NCI-H2171 treated with DMSO at 0.1 percent for 48 hours (cell line): ENCODE measurements at regions not wholly inside any gene's neighbourhood (a gene's known extent, or its start where the extent isn't known, plus 50 kb on each side); places are given as distances from the start of the nearest gene placed in this dataset.
A peak's percentile ranks its signal among the peaks of the same experiment; 100 is the strongest.
"Not testable (repeated sequence)": the region's sequence is repeated elsewhere in the genome, so short reads cannot be mapped to it uniquely, and the experiment has no call there.

Experiments used
- DNase-seq: peaks from one replicate; lab custom pipeline; 2025; lab: John Stamatoyannopoulos, UW

DNA sequence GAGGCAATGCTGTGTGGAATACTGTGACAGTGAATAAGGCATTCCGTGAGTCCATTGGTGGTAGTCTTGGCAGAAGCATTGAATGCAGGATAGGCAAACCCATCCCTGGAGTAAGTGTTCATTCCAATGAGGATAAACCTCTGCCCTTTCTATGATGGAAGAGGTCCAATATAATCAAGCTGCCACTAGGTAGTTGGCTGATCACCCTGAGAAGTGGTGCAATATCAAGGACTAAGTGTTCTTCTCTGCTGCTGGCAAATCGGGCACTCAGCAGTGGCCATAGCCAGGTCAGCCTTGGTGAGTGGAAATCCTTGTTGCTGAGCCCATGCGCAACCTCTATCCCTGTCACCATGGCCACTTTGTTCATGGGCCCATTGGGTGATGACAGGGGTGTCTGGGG is 70.1 kb downstream of the FBXO4 start:
- DNase-seq, result no peak

DNA sequence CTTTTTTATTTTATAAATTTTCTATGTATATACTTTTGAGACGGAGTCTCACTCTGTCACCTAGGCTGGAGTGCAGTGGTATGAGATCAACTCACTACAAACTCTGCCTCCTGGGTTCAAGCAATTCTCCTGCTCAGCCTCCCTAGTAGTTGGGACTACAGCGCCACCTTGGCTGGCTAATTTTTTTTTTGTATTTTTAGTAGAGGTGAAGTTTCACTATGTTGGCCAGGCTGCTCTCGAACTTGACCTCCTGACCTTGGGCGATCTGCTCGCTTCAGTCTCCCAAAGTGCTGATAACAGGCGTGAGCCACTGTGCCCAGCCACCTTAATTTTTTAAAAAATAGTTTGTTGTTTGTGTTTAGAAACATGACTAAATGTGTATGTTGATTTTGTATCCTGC is 76.6 kb downstream of the FBXO4 start:
- no peak for DNase-seq

DNA sequence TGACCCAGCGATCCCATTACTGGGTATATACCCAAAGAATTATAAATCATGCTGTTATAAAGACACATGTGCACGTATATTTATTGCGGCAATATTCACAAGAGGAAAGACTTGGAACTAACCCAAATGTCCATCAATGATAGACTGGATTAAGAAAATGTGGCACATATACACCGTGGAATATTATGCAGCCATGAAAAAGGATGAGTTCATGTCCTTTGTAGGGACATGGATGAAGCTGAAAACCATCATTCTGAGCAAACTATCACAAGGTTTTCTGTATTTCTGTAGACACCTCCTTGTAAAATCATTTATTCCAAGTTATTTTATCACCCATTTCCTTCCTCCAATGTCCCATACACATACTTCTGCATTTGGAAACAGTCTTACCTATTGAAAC is 78.8 kb downstream of the FBXO4 start:
- not testable (repeated sequence) for DNase-seq

DNA sequence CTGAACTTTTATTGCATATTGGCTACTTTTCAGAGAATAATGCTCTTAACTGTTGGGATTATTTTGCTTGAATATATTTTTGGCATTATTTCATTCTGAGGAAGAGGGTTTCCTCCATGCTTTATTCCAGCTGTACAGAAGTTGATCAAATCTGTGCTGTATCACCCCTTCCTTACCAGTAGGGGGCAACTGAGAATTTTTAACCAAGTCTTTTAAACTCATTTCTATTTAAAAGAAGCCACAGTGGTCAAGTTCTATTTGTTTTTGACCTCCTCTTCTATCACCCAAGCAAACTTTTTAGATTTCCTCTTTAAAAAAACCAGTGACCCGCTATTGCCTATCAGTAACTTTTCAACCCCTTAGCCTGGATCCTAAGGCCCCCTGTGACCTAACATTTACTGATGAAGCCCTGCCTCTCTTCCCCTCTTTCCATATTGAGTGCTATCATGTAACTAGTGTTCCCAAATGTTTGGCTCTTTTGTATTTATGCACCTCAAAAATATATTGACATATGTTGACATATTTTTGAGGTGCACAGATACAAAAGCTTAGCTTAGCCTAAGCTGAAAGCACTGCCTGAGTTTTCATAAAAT is 80.6 kb downstream of the FBXO4 start:
- DNase-seq, result peak; percentile 21

DNA sequence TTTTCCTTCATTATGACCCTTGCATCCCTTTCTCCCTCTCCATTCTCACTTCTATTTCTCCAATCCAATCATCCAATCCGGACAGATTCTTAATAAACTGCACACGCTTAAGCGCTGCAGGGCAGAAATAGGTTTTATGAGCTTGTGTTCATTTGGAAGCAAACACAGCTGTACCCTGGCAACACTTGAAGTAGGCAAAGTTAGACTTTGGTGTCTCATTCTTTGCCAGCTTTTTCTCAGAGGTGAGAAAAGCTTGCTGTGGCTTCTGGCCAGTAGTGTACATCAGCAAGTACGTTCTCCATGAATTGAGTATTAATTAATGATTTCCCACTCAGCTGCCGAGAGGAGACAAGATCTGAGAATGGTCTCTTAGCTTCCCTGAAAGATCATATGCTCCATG is 88.5 kb downstream of the FBXO4 start:
- DNase-seq, result no peak

DNA sequence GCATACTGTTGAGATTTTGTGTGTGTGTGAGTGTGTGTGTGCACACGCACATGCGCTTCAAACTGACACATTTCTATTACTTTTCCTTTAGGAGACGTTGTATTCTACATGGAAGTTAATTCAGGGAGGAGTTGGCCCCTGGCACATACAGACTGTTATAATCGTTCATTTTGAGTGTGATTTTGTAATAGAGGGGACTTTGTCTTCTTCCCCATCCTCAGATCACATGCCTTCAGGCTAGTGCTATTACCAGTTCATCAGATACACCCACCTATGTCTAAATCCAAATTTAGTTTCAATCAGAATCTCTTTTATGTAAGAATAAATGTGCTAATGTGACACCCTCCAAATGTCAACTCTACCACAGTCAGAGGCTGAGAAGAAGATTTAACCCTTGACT is 90.2 kb downstream of the FBXO4 start:
- no peak for DNase-seq

DNA sequence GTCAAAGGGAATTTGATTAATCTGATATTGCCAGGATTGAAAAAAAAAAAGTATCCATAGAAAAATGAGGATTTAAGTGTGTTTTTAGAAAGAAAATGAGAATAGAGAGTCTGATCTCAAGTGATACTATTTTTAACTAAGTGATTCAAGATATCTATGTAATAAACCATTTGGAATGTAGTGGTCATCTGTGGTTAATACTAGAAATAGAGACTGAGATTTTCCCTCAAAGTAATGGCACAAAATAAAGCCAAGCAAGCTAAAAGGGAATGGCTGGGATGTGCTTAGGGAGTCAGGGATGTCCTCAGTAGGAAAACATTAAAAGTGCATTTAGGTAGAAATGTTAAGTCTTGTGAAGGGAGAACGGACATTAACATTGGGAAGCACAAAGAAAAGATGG is 90.6 kb downstream of the FBXO4 start:
- DNase-seq, result no peak

DNA sequence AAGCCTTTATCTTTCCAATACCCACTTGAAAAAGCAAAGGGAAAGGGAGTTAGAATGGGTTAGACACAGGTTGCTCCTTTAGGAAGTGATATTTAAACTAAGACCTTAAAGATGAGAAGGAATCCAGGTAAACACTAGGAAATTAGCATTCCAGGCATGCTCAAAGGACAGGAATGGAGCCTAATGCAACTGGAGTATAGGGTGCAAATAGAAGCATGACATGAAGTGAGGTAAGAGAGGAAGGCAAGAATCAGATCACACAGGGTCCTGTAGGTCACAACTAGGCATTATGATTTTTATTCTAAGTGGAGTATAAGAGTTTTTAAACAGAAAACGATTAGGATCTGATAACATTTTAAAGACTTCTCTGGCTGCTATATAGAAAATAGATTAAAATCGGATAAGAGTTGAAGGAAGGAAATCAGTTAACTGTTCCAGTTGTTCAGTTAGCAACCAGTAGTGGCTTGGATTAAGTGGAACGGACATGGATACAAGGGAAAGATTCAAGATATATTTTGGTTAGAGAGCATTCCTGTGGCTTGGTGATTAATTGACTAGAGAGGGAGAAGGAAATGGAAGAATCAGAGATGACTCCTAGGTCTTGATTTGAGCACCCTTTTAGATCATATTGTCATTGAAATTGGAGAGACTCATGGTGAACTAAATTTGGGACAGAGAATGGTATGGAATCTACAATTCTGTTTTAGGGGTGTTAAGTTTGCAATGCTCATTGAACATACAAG is 95.9 kb downstream of the FBXO4 start:
- no peak for DNase-seq

DNA sequence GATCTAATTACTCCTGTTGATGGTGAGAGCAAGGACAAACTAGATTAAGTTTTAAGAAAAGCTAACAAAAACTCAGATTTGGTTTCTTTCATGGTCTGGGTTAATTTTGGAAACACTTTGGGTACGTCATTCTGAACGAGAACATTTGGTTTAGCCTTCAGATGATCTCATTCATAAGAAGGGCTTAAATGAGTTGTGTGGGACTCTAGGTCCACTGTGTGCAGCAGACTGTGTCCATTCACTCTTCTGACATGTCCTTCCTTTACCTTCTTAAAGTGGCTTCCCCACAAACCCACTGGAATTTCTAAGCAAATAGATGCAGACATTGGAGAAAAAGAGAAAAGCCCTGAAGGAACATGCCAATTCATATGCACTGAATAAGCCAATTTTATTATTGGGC is 96.8 kb downstream of the FBXO4 start:
- DNase-seq, result no peak

DNA sequence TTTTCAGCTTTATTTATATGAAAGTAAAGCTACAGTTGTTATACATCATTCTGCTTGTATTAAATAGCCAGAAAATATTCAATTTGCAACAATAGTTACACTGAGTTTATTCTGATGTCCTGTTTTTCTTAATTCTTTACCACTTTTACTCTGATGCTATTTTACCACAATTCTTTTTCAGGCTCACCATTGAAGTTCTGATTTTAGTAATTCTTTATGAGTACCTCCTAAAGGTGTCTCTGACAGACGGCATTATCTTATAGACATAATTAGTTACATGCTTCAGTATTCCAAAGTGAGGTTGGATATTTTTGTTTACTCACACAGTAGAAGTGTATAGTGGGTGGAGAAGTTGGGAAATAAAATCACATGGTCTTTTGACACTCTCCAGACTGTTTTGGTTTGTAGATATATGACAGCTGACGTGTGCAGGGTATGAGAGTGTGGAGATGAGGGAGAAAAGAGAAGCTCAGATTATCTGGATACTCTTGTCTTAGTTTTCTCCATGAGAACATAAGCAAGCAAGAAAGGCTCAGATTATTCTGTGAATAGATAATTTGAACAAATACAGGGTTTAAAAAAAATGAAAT is 97.4 kb downstream of the FBXO4 start:
- no peak for DNase-seq

DNA sequence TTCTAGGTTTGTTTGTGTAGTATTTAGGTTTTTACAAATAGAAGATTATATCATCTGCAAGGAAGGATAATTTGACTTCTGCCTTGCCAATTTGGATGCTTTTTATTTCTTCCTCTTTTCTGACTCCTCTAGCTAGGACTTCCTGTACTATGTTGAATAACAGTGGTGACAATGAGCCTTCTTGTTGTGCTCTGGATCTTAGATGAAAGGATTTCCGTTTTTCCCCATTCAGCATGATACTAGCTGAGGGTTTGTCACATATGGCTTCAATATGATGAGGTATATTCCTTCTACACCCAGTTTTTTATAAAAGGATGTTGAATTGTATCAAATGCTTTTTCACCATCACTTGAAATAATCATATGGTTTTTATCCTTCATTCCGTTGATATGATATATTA is 101.4 kb downstream of the FBXO4 start:
- no peak for DNase-seq

DNA sequence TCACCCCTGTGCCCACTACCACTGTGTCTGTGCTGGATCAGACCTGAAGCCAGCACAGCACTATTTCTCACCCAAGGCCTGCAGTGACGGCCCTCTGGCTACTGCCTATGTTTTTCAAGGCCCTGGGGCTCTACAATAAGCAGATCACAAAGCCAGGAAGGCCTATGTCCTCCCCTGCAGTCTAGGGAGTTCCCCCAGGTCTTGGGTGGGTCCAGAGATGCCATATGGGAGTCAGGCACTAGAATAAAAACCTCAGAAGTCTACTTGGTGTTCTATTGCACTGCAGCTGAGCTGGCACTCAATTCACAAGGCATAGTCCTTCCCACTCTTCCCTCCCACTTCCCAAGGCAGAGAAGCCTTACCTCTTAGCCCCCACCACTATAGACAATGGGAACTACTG is 107.1 kb downstream of the FBXO4 start:
- no peak for DNase-seq

DNA sequence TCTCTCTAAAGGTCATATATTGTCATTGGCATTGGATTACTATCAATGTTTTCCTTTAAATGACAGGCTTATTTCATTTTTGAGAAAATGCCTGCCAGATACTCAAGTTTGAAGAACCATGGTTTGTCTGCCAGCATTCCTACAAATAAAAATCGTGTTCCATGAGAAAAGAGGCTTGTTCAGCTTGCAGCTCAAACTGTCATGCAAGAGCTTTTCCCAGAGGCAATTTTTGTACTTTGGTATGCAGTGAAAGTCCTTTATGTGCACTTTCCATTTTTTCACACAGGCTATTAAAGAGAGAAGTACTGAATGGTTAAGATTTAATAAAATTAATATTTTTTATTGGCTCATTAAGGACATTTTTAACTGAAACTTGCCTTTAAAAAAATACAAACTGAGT is 110.4 kb downstream of the FBXO4 start:
- DNase-seq, result no peak

DNA sequence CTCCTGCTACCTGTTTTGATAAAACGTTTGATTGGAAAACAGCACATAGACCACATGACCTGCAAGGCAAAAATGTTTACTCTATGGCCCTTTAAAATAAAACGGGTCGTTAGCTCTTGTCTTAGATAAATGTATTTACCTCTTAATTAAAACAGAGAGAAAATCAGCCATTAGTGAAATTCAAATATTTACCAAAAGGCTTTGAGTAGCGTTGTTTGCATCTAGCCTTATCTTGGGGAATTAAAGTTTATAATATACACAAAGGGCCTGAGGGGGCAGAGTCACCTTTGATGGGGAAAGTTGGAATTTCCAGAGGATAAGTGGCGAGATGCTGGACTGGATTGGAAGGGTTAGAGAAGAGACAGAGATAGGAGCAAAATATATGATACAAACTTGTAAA is 111.3 kb downstream of the FBXO4 start:
- DNase-seq, result no peak

DNA sequence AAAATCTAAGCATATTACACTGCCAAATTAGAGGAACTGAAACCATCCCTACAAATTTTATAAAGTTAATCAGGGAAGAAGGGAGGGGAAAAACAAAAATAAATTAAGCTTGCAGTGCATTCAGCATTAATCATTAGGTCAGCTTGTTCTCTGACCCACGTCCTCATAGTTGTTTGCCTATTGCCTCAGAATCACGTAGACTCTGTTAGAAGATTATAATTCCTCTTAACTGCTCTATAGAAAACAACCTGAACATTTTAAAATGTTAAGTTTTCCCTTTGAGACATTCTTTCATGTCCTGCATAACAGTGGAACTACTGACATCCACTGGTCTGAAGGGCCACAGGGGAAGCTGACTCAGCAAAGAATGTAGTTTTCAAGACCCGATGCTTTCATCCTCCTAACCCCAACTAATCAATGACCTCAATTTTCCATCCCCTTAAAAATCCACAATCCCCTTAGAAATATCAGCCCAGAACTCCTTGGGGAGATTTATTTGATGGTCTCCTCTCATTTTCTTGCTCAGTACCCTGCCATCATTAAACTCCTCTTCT is 112.4 kb downstream of the FBXO4 start:
- DNase-seq, result no peak

DNA sequence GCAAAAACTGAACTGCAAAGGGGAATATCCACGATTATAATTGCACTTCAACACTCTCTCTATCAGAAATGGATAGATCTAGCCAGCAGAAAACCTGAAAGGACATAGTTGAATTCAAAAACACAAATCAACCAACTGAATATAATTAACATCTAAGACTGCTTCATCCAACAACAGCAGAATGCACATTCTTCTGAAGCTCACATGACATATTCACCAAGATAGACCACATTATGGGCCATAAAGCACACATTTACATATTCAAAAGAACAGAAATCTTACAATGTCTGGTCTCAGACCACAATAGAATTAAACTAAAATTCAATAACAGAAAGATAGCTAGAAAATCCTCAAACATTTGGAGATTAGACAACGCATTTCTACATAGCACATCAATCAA is 118.3 kb downstream of the FBXO4 start:
- no peak for DNase-seq

DNA sequence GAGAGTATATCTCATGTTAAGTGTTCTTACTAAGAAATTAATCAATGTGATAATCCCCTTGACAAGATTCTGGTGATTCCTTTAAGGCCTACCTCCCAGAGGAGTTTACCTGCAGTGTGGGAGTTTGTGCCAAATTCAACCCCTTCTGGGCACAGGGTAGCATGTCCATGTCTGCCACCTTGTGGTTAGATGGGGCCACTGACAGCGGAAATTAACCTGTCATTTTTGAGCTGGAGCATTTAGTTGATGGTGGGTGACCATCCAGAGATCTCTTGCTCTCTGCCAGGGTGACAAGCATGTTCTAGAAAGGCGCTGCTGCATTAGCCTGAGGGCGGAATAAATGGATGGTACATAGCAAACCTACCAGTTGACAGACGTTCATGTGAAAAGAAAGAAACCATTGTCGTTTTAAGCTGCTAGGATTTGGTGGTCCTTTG is 132.2 kb downstream of the FBXO4 start:
- peak; percentile 38 for DNase-seq

DNA sequence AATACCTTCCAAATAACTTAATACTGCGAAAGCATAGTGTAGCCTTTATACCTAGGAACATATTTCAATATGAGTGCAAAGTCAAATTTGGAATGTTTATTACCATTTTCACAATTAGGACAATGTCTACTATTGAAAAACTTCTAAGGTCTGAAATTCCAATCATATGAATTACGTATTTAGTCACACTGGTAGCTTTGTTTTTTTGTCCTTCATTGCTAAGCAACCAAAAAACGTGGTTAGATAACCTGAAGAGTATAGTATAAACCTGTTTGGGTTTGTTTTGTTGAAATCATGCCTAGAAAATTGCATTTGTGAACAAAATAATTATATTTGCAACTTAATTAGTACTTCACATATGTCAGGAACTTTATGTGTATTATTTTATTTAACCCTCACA is 134.2 kb downstream of the FBXO4 start:
- no peak for DNase-seq

DNA sequence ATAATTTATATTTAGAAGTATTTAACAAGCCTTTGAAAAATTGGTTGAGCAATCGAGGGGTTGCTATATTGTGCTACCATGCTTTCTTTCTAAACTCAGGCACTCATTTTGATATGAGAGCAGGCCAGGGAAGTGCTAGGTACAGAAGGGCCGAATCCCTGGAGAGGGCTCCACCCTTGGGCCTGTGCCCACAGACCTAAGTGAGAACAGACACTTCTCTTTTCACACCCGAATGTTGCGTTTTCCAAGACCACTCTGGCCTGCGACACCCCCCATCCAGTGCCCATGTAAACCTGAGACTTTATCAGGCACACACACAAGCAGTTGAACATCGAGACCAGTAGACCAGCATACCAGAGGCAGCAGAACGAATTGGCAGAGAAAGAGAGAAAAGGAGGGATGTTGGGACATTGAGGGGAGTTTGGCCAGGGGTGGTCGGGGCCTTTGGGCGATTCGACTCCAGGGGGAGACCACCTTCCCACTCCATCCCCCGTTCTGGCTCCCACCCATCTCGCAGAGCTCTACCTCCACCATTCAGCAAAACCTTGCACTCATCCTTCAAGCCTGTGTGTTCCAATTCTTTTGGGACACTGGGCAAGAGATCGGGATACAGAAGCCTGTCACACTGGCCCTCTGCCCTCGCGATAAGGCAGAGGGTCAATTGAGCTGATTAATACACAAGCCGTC is 134.8 kb downstream of the FBXO4 start:
- DNase-seq, result no peak

DNA sequence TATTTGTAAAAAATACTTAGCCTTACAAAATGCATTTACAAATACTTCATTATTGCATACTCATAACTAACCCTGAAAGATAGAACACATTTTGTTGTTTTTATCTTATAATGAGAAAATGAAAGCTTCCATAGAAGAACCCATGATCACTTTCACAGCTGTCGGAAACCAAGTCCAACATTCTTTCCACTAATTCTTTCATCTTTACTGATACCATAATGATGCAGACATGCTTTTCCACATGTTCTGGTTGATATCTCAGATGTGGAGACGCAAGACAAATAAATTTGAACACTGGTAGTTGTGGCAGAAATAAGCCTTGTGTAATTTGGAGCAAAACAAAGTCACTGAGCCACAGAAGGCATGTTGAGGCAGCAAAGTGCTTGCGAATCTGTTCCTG is 136.0 kb downstream of the FBXO4 start:
- no peak for DNase-seq

DNA sequence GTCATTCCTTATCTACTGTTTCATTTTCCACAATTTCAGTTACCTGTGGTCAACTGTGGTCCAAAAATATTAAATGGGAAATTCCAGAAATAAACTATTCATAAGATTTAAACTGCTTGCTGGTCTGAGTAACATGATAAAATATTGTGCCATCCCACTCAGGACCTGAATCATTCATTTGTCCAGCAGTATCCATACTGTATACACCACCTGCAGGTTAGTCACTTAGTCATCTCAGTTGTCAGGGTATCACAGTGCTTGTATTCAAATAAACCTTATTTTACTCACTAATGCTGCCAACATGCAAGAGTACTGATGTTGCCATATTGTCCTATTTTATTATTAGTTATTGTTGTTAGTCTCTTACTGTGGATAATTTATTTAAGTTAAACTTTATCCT is 139.7 kb downstream of the FBXO4 start:
- no peak for DNase-seq

DNA sequence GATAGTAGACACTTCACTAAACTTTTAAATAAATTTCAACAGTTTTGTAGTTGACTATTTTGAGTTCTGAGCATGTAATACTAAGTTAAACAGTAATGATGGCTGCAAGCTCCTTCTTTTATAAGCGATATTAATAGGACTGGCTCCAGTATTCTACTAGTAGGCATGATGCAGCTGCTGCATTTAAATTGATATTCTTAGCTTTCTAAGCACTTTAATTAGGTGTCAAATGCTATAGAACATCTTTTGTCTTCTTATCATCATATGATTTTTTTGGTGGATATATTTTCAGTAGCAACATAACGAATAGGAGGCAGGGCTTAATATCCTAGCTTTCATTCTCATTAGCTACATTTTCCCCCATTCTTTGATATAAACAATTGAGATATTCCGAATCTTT is 141.1 kb downstream of the FBXO4 start:
- DNase-seq, result no peak

DNA sequence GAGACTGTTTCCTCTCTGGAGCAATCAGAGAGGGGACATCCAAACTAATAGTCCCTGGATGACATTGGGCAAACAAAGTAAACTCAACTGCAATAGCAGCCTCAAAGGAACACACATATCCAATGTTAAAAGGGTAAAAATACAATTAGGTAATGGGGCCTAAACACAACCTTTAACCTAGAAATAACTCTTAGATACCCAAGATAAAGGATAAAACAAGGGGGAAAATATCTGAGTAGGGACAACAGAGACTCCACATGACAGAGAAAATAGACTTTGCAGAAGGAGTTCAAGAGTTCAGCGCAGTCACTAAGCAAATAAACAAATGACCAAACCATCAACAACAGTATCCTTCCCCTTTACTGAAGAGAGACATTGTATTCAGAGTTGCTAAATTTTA is 149.3 kb downstream of the FBXO4 start:
- DNase-seq, result no peak
